ENCODE measurements at regions not wholly inside any gene's neighbourhood (a gene's known extent, or its start where the extent isn't known, plus 50 kb on each side); places are given as distances from the start of the nearest gene placed in this dataset.

DNA sequence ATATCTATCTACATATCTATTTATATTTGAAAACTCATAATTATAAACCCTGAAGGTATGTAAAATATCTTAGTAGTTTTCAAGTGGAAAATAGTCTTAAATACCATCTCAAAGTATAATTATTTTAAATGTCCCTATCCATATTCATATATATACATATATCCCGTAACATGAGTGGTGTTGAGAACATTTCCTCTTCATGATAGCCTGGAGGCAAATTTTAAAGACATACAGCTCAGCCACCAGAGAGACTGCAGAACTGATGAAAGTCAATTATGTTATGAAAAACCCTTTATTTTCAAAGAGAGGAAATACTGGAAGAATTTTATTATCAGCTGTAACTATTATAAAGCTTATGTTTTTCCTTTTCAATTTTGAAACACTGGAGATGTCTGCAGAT, 1806.7 kb upstream of the PCDH7 start:
- DNase-seq: no peak

GRCh38 chr4:28916585-28916984, 1803.6 kb upstream of the PCDH7 start:
- no peak for DNase-seq

DNA sequence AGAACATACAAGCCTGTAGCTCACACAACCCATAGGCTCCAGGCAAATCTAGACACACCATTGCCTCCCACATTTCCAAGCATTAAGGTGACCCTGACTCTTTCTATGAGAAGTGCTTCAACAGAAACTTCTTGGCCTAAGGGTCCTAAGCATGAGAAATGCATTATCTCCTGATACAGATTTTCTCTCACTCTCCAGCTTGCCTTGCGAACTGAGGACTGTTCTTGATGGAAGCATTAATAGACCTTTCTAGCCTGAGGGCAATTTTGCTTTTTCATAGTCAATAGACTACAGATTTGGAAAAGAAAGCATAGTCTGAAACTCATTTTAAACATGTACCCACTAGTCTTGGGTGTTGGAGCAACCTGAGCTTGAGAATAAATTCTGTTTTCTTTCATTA, 1801.3 kb upstream of the PCDH7 start:
- no peak for DNase-seq

DNA sequence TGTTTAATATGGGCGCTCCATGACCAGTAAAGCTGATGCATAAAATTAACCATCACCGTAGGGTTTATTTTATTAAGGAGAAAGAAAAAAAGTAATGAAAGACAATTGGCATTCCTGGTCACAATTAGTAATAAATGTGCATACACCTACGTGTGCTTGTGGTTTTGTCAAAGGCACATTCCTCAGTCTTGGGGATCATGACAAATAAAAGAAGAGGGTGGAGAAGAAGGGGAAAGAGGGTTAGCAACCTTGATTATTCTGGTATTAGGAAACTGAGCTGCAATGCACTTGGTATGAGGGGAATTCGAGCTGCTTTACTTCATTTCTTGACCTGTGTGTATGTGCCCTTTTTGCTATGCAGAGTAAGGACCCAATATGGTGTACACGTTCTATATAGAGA, 1798.3 kb upstream of the PCDH7 start:
- DNase-seq: no peak

DNA sequence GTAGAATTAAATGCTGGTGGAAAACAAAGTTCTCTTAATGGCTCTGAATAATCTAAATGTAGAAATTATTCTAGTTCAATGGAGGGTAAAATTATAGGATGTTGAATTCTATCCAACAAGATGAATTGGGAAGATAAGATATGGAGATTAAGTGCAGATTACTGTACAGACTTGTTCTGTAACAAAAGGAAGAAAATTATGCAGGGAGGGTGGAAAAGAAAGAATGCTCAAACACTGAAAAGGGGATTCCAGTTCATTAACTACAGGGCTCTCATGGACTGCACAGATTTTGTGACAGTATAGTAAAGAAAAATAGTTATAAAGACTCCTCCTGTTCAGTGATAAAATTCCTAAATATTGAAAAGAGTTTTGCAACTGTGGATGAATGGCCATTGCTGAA, 1794.0 kb upstream of the PCDH7 start:
- DNase-seq: no peak

GRCh38 chr4:28942631-28943030, 1777.5 kb upstream of the PCDH7 start:
- DNase-seq: no peak

DNA sequence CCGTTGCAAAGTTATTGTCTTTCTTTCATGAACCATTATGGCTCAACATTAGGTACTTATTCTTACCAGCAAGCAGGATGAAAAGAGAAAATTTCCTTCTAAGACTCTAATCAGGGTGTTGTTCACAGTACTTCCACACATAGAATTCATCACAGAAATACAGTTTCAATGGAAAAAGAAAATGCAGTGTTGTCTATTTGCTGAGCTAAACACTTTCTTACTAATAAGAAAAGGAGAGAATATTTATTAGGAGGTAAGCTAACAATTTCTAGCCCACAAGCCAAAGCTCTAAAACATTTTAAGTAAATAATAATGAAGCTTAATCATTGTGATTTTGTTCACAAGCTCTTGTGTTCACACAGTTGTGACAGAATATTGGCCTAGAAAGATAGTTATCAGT, 1772.8 kb upstream of the PCDH7 start:
- no peak for DNase-seq

GRCh38 chr4:28948501-28948900, 1771.7 kb upstream of the PCDH7 start:
- no peak for DNase-seq

- DNase-seq: no peak
Observed at GRCh38 chr4:28966982-28967381, 1753.2 kb upstream of the PCDH7 start.

GRCh38 chr4:28973587-28974350, 1746.4 kb upstream of the PCDH7 start:
- no peak for DNase-seq

DNA sequence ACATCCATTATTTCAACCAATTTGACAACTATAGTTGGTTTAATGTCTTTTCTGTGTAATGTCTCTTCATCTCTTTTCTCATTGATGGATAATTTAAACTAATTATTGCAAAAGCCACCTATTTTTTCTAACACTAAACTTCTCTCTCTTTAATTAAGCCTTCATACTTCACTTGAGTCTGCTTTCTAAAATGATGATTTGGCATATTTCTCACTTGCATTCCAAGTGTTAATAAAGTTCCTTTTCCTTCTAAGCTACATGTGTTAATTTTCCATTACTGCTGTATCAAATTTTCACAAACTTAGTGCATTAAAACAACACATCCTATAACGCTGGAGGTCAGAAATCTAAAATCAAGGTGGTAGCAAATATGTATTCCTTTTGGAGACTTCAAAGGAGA, 1743.8 kb upstream of the PCDH7 start:
- DNase-seq: no peak

- no peak for DNase-seq
Observed at GRCh38 chr4:29002151-29002550, 1718.0 kb upstream of the PCDH7 start.

DNA sequence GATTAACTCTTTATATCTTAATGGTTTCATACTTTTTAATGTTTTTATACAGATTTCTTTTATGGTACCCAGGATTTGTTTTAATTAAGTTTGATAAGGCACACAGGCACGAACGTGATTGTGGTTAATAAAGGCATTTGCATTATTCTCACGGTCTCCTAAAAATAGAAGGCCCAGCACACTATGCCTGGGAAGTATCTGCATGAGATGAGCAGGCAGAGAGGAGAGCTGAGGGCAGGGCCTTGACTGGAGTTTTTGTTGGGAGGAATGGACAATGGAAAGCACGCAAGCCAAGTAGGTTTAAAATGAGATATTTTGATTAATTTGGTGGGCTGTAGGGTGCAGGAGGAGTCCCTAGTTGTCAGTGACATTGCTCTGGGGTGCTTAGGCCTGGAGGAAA, 1714.3 kb upstream of the PCDH7 start:
- no peak for DNase-seq

DNA sequence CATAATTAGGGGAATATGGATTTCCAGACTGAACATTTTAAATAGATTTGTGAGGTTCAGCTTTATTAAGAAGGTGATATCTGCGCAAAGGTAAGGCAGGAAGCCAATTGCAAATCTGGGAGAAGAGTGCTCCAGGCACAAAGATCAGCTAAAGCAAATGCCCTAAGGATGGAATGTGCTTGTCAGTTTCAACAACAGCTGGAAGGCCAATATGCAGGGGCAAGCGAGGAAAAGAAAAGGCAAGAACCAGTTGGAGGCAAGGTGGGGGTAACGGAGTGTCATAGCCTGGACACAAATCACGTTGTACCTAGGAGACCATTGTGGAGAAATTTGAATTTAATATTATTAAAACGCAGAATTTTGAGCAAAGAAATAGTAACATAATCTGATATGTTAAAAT, 1710.3 kb upstream of the PCDH7 start:
- DNase-seq: no peak

GRCh38 chr4:29013341-29013740, 1706.8 kb upstream of the PCDH7 start:
- DNase-seq: no peak

GRCh38 chr4:29014555-29014954, 1705.6 kb upstream of the PCDH7 start:
- no peak for DNase-seq

- no peak for DNase-seq
Observed at GRCh38 chr4:29033703-29034102, 1686.5 kb upstream of the PCDH7 start.

GRCh38 chr4:29037501-29037900, 1682.7 kb upstream of the PCDH7 start:
- DNase-seq: no peak

DNA sequence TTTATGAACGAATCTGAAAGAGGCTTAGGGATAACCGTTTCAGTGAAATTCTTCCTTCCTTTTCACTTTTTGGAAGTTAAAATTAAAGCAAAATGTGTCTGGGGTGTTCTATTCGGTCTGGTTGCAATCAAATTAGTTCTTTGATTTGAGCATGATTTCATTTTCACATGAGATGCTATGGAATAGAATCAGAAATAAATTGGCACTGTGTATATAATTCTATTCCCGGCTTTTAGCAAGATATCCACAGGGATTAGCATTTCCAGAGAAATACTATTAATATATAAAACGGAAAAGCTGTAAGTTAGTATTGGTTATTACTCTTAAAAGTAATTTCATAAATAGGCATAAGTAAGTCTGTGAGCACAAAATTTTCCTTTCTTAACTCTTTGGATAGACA, 1676.8 kb upstream of the PCDH7 start:
- no peak for DNase-seq

DNA sequence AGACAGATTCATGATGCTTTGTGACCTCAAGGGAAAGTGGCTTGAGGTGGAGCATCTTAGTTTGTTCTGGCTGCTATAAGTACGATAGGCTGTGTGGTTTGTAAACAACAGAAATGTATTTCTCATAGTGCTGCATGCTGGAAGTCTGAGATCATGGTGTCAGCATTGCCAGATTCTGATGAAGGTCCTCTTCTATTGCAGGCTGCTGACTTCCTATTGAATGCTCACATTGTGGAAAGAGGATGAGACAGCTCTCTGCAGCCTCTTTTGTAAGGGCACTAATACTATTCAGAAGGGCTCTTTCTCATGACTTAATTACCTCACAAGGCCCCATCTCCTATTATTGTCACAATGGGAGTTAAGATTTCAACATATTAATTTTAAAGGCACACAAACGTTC, 1674.0 kb upstream of the PCDH7 start:
- no peak for DNase-seq

DNA sequence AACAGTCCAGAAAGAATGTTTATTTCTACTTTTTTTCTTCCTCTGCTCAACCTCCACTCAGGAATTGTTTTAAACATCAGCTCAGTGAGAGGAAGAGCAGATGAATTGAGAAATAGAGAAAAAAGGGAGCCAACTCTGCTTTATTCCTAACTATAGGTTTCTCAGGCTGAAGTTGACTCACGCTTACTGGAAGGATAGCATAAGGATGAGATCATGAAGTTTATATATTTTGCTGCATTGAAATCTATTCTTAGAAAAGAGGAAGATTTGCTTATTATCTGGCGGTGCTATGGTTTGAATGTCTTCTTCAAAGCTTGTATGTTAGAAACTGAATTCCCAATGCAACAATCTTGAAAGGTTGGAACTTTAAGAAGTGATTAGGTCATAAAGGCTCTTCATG, 1673.4 kb upstream of the PCDH7 start:
- no peak for DNase-seq

- no peak for DNase-seq
Observed at GRCh38 chr4:29047341-29048041, 1672.7 kb upstream of the PCDH7 start.

GRCh38 chr4:29051381-29051965, 1668.7 kb upstream of the PCDH7 start:
- no peak for DNase-seq

- DNase-seq: no peak
Observed at GRCh38 chr4:29052266-29052665, 1667.9 kb upstream of the PCDH7 start.
